ENCODE measurements at regions not wholly inside any gene's neighbourhood (a gene's known extent, or its start where the extent isn't known, plus 50 kb on each side); places are given as distances from the start of the nearest gene placed in this dataset.
A peak's percentile ranks its signal among the peaks of the same experiment; 100 is the strongest.

GRCh38 chr2:160917850-160918249, 242.4 kb upstream of the TANK start:
- DNase-seq (no peak), FAIRE-seq (no peak)
- no peaks in the 10 kb centered on the region for H3K4me1 ChIP-seq (ENCODE audit: control insufficient read depth in 3 of 3, insufficient read depth in 2 of 3, low read depth in 1 of 3, low read length in 2 of 3)
- H3K9me3 ChIP-seq (ENCODE audit: control insufficient read depth in 2 of 2, insufficient read depth in 1 of 2, low read depth in 1 of 2, low read length in 1 of 2) = no peaks in the 10 kb centered on the region
- H3K4me3 ChIP-seq (ENCODE audit: low read depth in 1 of 3, low read length in 3 of 3) = no peak overlapping the region
- 54 to 84% (median 75%) methylated on average over 3 of the region's 3 CpGs for WGBS, 3 donors
- no peaks in the 10 kb centered on the region for H3K36me3 ChIP-seq (ENCODE audit: control insufficient read depth in 3 of 3, insufficient read depth in 2 of 3, low read depth in 1 of 3, low read length in 3 of 3)
- H3K27ac ChIP-seq (ENCODE audit: low read depth in 1 of 3, low read length in 2 of 3) = no peak overlapping the region
- H3K27me3 ChIP-seq (ENCODE audit: control insufficient read depth in 3 of 3, insufficient read depth in 3 of 3, low read length in 3 of 3) = no peaks in the 10 kb centered on the region

GRCh38 chr2:160918258-160918657, 242.0 kb upstream of the TANK start:
- DNase-seq = no peak
- Histone ChIP-seq H3K27me3 (ENCODE audit: control insufficient read depth in 3 of 3, insufficient read depth in 3 of 3, low read length in 3 of 3) (no peaks in the 10 kb centered on the region), H3K9me3 (ENCODE audit: control insufficient read depth in 2 of 2, insufficient read depth in 1 of 2, low read depth in 1 of 2, low read length in 1 of 2) (no peaks in the 10 kb centered on the region), H3K4me3 (ENCODE audit: low read depth in 1 of 3, low read length in 3 of 3) (no peak overlapping the region), H3K36me3 (ENCODE audit: control insufficient read depth in 3 of 3, insufficient read depth in 2 of 3, low read depth in 1 of 3, low read length in 3 of 3) (no peaks in the 10 kb centered on the region), H3K4me1 (ENCODE audit: control insufficient read depth in 3 of 3, insufficient read depth in 2 of 3, low read depth in 1 of 3, low read length in 2 of 3) (no peaks in the 10 kb centered on the region), H3K27ac (ENCODE audit: low read depth in 1 of 3, low read length in 2 of 3) (no peak overlapping the region)
- FAIRE-seq = no peak

- peaks cover 0 to under 1% (median 0%) of the 10 kb centered on the region in 3 donors for H3K27me3 ChIP-seq (ENCODE audit: control insufficient read depth in 3 of 3, insufficient read depth in 3 of 3, low read length in 3 of 3)
- no peaks in the 10 kb centered on the region for H3K4me1 ChIP-seq (ENCODE audit: control insufficient read depth in 3 of 3, insufficient read depth in 2 of 3, low read depth in 1 of 3, low read length in 2 of 3)
- H3K27ac ChIP-seq (ENCODE audit: low read depth in 1 of 3, low read length in 2 of 3) = peak overlapping the region in 1 of 3 donors; percentile 38
- no peak overlapping the region for H3K4me3 ChIP-seq (ENCODE audit: low read depth in 1 of 3, low read length in 3 of 3)
- peak; percentile 25 to 45 for DNase-seq
- 12 to 29% (median 23%) methylated on average over 4 of the region's 4 CpGs for WGBS, 3 donors
- no peaks in the 10 kb centered on the region for H3K36me3 ChIP-seq (ENCODE audit: control insufficient read depth in 3 of 3, insufficient read depth in 2 of 3, low read depth in 1 of 3, low read length in 3 of 3)
- no peaks in the 10 kb centered on the region for H3K9me3 ChIP-seq (ENCODE audit: control insufficient read depth in 2 of 2, insufficient read depth in 1 of 2, low read depth in 1 of 2, low read length in 1 of 2)
- no peak for FAIRE-seq
These were observed 241.2 kb upstream of the TANK start for GRCh38 chr2:160918906-160919503.

GRCh38 chr2:160920061-160920460, 240.2 kb upstream of the TANK start:
- no peaks in the 10 kb centered on the region for H3K9me3 ChIP-seq (ENCODE audit: control insufficient read depth in 2 of 2, insufficient read depth in 1 of 2, low read depth in 1 of 2, low read length in 1 of 2)
- peak overlapping the region in 1 of 3 donors; percentile 55 for H3K27ac ChIP-seq (ENCODE audit: low read depth in 1 of 3, low read length in 2 of 3)
- DNase-seq = no peak
- no peaks in the 10 kb centered on the region for H3K36me3 ChIP-seq (ENCODE audit: control insufficient read depth in 3 of 3, insufficient read depth in 2 of 3, low read depth in 1 of 3, low read length in 3 of 3)
- WGBS, 3 donors = 11 to 54% (median 31%) methylated on average over 1 of the region's 1 CpG
- H3K4me1 ChIP-seq (ENCODE audit: control insufficient read depth in 3 of 3, insufficient read depth in 2 of 3, low read depth in 1 of 3, low read length in 2 of 3) = no peaks in the 10 kb centered on the region
- no peak overlapping the region for H3K4me3 ChIP-seq (ENCODE audit: low read depth in 1 of 3, low read length in 3 of 3)
- FAIRE-seq = no peak
- H3K27me3 ChIP-seq (ENCODE audit: control insufficient read depth in 3 of 3, insufficient read depth in 3 of 3, low read length in 3 of 3) = peaks cover 0 to 3% (median 0%) of the 10 kb centered on the region in 3 donors

GRCh38 chr2:160920791-160921303, 239.4 kb upstream of the TANK start:
- Histone ChIP-seq H3K4me3 (ENCODE audit: low read depth in 1 of 3, low read length in 3 of 3) (no peak overlapping the region), H3K4me1 (ENCODE audit: control insufficient read depth in 3 of 3, insufficient read depth in 2 of 3, low read depth in 1 of 3, low read length in 2 of 3) (no peaks in the 10 kb centered on the region), H3K36me3 (ENCODE audit: control insufficient read depth in 3 of 3, insufficient read depth in 2 of 3, low read depth in 1 of 3, low read length in 3 of 3) (no peaks in the 10 kb centered on the region), H3K27me3 (ENCODE audit: control insufficient read depth in 3 of 3, insufficient read depth in 3 of 3, low read length in 3 of 3) (peaks cover 0 to 3% (median 0%) of the 10 kb centered on the region in 3 donors), H3K27ac (ENCODE audit: low read depth in 1 of 3, low read length in 2 of 3) (peak overlapping the region in 2 of 3 donors; percentile 24 to 55), H3K9me3 (ENCODE audit: control insufficient read depth in 2 of 2, insufficient read depth in 1 of 2, low read depth in 1 of 2, low read length in 1 of 2) (no peaks in the 10 kb centered on the region)
- peak in 1 of 2 donors; percentile 8 for DNase-seq
- WGBS, 3 donors = 57 to 84% (median 77%) methylated on average over 8 of the region's 8 CpGs
- no peak for FAIRE-seq

- H3K27ac ChIP-seq (ENCODE audit: low read depth in 1 of 3, low read length in 2 of 3) = peak overlapping the region; percentile 11 to 24 (median 22)
- H3K36me3 ChIP-seq (ENCODE audit: control insufficient read depth in 3 of 3, insufficient read depth in 2 of 3, low read depth in 1 of 3, low read length in 3 of 3) = no peaks in the 10 kb centered on the region
- H3K27me3 ChIP-seq (ENCODE audit: control insufficient read depth in 3 of 3, insufficient read depth in 3 of 3, low read length in 3 of 3) = peaks cover 0 to 3% (median 0%) of the 10 kb centered on the region in 3 donors
- no peak overlapping the region for H3K4me3 ChIP-seq (ENCODE audit: low read depth in 1 of 3, low read length in 3 of 3)
- H3K4me1 ChIP-seq (ENCODE audit: control insufficient read depth in 3 of 3, insufficient read depth in 2 of 3, low read depth in 1 of 3, low read length in 2 of 3) = no peaks in the 10 kb centered on the region
- FAIRE-seq = no peak
- H3K9me3 ChIP-seq (ENCODE audit: control insufficient read depth in 2 of 2, insufficient read depth in 1 of 2, low read depth in 1 of 2, low read length in 1 of 2) = no peaks in the 10 kb centered on the region
- 73 to 92% (median 87%) methylated on average over 4 of the region's 4 CpGs for WGBS, 3 donors
- no peak for DNase-seq
These were observed 238.8 kb upstream of the TANK start for GRCh38 chr2:160921386-160921964.

- Histone ChIP-seq H3K36me3 (ENCODE audit: control insufficient read depth in 3 of 3, insufficient read depth in 2 of 3, low read depth in 1 of 3, low read length in 3 of 3) (no peaks in the 10 kb centered on the region), H3K4me3 (ENCODE audit: low read depth in 1 of 3, low read length in 3 of 3) (no peak overlapping the region), H3K4me1 (ENCODE audit: control insufficient read depth in 3 of 3, insufficient read depth in 2 of 3, low read depth in 1 of 3, low read length in 2 of 3) (no peaks in the 10 kb centered on the region), H3K9me3 (ENCODE audit: control insufficient read depth in 2 of 2, insufficient read depth in 1 of 2, low read depth in 1 of 2, low read length in 1 of 2) (no peaks in the 10 kb centered on the region), H3K27ac (ENCODE audit: low read depth in 1 of 3, low read length in 2 of 3) (no peak overlapping the region), H3K27me3 (ENCODE audit: control insufficient read depth in 3 of 3, insufficient read depth in 3 of 3, low read length in 3 of 3) (peaks cover 0 to 3% (median 0%) of the 10 kb centered on the region in 3 donors)
- DNase-seq = no peak
- 36 to 61% (median 59%) methylated on average over 1 of the region's 1 CpG for WGBS, 3 donors
- FAIRE-seq = no peak
These were observed 235.3 kb upstream of the TANK start for GRCh38 chr2:160924936-160925353.

- Histone ChIP-seq H3K27ac (ENCODE audit: low read depth in 1 of 3, low read length in 2 of 3) (no peak overlapping the region), H3K36me3 (ENCODE audit: control insufficient read depth in 3 of 3, insufficient read depth in 2 of 3, low read depth in 1 of 3, low read length in 3 of 3) (no peaks in the 10 kb centered on the region), H3K4me3 (ENCODE audit: low read depth in 1 of 3, low read length in 3 of 3) (no peak overlapping the region), H3K27me3 (ENCODE audit: control insufficient read depth in 3 of 3, insufficient read depth in 3 of 3, low read length in 3 of 3) (peaks cover 0 to 3% (median 0%) of the 10 kb centered on the region in 3 donors), H3K4me1 (ENCODE audit: control insufficient read depth in 3 of 3, insufficient read depth in 2 of 3, low read depth in 1 of 3, low read length in 2 of 3) (no peaks in the 10 kb centered on the region), H3K9me3 (ENCODE audit: control insufficient read depth in 2 of 2, insufficient read depth in 1 of 2, low read depth in 1 of 2, low read length in 1 of 2) (no peaks in the 10 kb centered on the region)
- FAIRE-seq (no peak), DNase-seq (no peak)
- WGBS, 3 donors = 68 to 85% (median 78%) methylated on average over 1 of the region's 1 CpG
These were observed 234.3 kb upstream of the TANK start for GRCh38 chr2:160925956-160926355.
